ENCODE measurements at regions not wholly inside any gene's neighbourhood (a gene's known extent, or its start where the extent isn't known, plus 50 kb on each side); places are given as distances from the start of the nearest gene placed in this dataset.

DNA sequence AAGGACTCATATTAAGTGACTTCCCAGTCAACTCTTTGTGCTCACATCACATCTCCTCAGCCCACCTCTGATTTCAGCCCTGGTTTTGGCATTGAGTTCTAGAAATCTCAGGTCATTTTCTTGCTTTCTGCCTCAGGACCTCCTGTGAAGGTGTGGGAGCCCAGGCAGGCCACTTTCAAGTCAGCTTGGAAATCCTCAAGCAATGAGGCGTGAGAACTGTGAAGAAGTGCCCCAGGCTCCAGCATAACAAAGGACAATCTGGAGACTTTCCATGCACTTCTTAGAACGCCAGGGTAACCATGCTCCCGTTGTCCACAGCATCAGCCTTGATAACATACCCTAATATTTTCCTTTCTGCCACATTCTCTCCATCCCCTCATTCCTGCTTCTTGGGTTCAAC, 131.2 kb upstream of the MAP3K1 start:
- no peak for TF ChIP-seq GATA3 (IDR thresholded peaks at IDR 0.05; ENCODE audit: low read depth, low read length)
- no peak for TF ChIP-seq GATA2 (IDR thresholded peaks at IDR 0.05; ENCODE audit: low read depth, low read length)

DNA sequence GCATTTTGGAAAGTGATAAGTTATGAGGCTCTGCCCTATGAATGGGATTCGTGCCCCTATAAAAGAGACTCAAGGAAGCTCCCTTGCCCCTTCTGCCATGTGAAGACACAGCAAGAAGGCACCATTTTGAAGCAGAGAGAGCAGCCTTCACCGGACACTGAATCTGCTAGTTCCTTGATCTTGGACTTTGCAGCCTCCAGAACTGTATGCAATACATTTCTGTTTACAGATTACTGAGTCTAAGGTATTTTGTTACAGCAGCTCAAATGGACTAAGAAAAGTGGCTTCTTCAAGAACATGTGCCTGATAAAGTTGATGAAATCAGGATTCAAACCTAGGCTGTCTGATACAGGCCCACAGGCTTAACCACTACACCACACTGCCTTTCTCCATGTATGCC, 131.6 kb upstream of the MAP3K1 start:
- TF ChIP-seq GATA3 (IDR thresholded peaks at IDR 0.05; ENCODE audit: low read depth, low read length) (no peak), GATA2 (IDR thresholded peaks at IDR 0.05; ENCODE audit: low read depth, low read length) (no peak)

DNA sequence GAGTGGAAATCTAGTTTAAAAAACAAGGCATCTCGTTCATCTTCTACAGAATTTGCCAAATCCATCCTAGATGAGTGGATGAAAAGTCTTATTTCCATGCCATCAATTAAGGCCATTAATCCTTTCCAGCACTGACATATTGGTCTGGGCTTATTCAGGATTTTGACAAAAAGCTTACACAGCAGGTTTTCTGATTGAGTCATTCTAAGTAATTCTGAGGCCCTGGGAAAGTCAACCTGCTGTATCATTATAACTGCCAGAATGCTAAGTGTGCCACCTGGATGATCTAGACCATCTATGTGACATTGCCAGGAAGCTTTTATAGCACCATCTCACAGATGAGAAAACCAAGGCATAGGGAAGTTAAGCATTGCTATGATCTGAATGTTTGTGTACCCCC, 132.1 kb upstream of the MAP3K1 start:
- TF ChIP-seq GATA3 (IDR thresholded peaks at IDR 0.05; ENCODE audit: low read depth, low read length) (no peak), GATA2 (IDR thresholded peaks at IDR 0.05; ENCODE audit: low read depth, low read length) (no peak)

DNA sequence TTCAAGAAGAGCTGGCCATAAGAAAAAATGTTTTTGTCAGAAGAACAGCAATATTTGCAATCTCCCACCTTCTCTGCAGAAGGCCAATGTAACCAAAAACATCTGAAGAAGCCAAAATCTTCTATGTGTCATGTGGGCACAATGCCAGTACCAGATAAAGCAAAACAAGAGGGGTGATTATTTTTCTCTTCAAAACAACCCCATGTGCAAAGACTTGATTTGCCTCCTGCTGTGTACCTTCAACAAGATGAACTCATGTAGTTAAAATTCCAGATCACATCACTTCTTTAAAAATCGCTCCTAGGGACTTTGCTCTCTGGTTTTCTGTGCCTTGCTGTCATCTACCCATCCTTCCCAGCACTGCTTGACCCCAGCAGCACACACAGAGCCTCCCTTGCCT, 134.0 kb upstream of the MAP3K1 start:
- no peak for TF ChIP-seq GATA3 (IDR thresholded peaks at IDR 0.05; ENCODE audit: low read depth, low read length)
- no peak for TF ChIP-seq GATA2 (IDR thresholded peaks at IDR 0.05; ENCODE audit: low read depth, low read length)

DNA sequence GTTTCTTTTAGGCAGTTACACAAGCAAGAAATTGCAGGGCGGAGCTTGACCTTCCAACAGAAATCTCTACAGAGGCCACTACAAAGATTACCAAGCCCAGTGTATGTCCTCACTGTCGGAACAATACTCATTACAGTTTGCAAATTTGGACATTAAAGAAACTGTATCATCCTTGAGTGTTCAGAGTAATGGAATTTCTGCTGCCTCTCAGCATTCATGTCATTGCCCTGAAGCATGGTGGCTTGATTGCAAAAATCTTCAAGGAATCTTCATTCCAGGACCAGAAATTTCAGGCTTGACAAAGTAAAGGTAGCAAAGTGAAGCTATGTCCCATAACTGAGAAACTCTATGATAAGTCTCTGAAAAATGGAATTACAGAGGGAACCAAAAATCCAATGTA, 134.6 kb upstream of the MAP3K1 start:
- TF ChIP-seq GATA3 (IDR thresholded peaks at IDR 0.05; ENCODE audit: low read depth, low read length): no peak
- TF ChIP-seq GATA2 (IDR thresholded peaks at IDR 0.05; ENCODE audit: low read depth, low read length): no peak

DNA sequence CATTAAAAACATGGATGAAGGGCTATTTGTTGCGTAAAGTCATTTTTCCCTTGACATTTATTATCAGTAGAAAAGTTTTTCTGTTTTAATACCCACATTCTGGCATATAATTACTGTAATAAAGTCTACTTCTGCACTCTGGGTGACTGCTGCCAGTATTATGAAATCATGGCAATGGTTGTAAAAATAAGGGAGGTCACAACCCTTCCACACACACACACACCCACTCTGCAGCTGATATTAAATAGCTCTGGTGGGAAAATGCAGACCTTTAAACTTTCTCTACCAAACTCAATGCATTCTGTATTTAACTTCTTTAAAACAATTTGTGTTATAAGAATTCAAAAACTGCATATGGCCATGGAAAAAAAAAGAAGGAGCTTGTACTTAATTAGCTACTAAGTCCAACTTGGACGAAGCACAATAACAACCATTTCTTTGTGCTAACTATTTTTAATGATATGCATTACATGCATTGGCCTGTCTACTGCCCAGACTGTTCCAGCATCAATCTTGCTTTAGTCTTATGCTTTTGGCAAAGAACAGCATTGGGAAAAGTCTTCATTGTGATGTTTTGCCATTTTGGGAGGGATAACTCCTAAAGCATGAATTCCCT, 137.6 kb upstream of the MAP3K1 start:
- TF ChIP-seq GATA3 (IDR thresholded peaks at IDR 0.05; ENCODE audit: low read depth, low read length): no peak
- no peak for TF ChIP-seq GATA2 (IDR thresholded peaks at IDR 0.05; ENCODE audit: low read depth, low read length)

DNA sequence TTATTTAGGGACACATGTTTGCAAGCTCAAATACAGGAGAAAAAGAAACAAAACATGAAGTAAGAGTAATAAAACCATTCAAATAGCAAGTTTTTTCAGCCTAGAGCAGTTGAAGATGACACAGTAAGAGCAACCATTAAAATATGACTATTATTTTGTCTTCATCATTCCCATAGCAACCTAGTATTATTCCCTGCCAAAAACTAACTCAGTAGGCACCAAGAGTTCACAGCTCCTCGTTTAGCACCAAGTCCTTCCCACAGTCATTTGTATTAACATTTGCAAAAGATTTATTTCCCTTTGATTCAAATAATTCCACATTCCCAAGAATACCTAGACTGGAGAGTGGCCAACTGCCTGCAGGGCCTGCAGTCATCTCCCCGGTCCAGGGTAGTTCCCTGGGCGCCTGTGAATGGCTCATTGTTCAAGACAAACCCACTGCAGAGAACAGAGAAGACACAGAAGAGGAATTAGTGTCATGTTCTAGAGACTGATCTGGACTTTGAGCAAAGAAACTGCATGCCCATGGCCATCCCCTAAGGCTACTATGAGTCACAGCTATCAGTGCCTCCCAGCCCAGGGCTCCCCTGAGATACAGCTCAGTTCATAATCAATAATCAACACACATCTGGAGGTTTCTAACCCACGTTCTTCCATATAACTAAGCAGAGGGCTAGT, 139.1 kb upstream of the MAP3K1 start:
- TF ChIP-seq GATA3 (IDR thresholded peaks at IDR 0.05; ENCODE audit: low read depth, low read length) (no peak), GATA2 (IDR thresholded peaks at IDR 0.05; ENCODE audit: low read depth, low read length) (no peak)

DNA sequence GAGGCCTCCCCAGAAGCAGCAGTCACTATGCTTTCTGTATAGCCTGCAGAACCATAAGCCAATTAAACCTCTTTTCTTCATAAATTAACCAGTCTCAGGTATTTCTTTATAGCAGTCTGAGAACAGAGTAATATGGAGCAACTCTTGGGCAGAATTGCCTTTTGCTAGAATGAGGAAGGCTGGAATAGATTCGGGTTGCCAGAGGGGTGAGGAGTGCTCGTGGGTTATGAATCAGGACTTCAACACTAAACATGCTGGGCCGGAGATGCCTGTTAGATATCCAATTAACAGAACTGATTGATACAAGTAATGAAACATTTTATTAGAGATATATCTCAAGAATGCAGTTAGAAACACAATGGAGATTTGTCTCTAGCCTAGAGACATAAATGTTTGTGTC, 140.9 kb upstream of the MAP3K1 start:
- TF ChIP-seq GATA3 (IDR thresholded peaks at IDR 0.05; ENCODE audit: low read depth, low read length) (no peak), GATA2 (IDR thresholded peaks at IDR 0.05; ENCODE audit: low read depth, low read length) (no peak)

DNA sequence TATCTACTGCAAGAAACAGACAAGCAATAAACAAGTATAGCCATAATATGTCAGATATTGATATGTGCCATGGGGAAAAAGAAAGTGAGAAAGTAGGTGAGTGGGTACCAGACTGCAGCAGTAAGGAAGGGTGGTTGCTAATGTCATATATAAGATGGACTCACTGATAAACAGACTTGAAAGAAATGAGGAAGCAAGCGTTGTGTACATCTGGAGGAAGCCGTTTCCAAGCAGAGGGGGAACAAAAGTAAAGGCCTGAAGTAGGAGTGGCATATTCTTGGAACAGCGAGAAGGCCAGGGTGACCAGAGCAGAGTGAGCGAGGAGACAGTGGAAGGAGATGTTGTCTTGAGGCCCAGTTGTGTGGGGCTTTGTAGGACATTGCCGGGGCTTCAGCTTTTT, 142.2 kb upstream of the MAP3K1 start:
- no peak for TF ChIP-seq GATA2 (IDR thresholded peaks at IDR 0.05; ENCODE audit: low read depth, low read length)
- no peak for TF ChIP-seq GATA3 (IDR thresholded peaks at IDR 0.05; ENCODE audit: low read depth, low read length)

DNA sequence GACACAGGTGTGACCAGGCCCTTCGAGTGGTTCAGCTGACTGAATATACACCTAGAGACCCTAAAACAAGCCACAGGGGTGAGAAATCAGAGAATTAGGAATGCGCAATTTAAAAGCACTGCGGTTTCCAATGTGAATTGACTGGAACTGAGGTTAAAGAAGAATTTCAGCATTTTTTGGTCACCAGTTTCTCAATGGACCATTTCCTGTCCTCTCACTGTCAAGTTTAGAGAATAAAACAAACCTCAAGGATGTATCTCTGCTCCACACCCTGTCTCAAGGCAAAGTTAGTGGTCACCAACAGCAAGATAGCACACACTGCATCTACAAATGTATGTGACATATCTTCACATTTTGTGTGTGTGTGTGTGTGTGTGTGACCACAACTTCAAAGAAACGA, 143.8 kb upstream of the MAP3K1 start:
- TF ChIP-seq GATA2 (IDR thresholded peaks at IDR 0.05; ENCODE audit: low read depth, low read length) (no peak), GATA3 (IDR thresholded peaks at IDR 0.05; ENCODE audit: low read depth, low read length) (no peak)

DNA sequence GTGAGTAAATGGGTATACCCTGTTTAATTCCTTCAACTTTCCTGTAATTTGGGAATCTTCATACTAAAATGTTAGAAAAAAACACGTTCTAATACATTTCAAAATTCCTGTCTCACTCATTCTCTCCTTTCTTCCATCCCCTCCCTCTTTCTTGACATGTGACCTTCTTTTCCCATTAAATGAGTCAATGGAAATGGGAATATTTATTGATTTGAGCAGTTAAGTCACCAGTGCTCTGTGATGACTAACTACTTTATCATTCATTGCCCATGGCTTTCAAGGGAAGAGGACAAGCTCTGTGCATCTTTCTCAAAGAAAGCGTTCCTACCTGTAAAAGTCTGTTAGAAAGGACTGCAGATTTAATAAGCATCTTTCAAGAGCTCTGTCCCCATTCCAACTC, 144.4 kb upstream of the MAP3K1 start:
- TF ChIP-seq GATA2 (IDR thresholded peaks at IDR 0.05; ENCODE audit: low read depth, low read length) (no peak), GATA3 (IDR thresholded peaks at IDR 0.05; ENCODE audit: low read depth, low read length) (no peak)

DNA sequence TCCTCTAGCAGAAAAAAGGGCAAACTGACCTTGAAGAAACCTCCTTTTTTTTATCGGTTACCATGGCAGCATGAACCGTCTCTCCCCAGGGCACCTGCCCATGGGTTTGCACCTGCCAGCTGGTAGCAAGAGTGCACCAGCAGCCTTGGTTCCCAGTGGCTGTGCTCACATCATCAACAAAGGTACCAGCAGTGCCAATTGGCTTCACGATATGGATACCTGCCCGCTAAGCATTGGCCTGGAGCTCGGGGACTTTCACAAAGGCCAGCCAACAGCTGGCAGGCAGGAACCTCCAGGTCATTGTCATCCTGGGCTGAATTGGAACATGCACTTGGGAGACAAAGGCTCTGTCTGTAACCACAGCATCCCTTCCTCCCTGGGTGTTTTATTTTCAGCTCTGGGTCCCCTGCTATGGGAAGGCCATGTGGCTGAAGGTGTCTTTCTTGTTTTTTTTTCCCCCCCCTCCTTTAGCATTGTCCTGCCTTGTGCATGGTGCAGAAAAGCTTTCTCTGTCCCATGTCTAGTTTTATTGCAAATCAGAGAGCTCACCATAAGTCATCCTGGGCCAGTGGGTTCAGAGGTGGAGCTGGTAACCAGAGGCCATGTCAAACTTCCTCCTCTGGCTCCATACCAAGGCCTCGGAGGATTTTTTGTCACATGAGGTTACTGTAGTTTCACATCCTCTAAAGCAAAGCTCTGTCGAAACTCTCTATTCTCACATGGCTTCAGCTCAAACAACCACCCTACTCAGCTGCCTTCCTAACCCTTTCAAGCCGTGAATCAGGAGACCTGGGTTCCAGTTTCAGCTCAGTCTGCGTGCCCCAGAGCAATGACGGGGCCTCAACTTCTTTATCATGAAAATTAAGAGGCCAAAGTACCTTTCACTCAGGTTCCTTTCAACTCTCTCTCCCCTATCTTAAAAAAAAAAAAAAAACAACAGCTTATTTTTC, 145.5 kb upstream of the MAP3K1 start:
- TF ChIP-seq GATA3 (IDR thresholded peaks at IDR 0.05; ENCODE audit: low read depth, low read length) (no peak), GATA2 (IDR thresholded peaks at IDR 0.05; ENCODE audit: low read depth, low read length) (no peak)

DNA sequence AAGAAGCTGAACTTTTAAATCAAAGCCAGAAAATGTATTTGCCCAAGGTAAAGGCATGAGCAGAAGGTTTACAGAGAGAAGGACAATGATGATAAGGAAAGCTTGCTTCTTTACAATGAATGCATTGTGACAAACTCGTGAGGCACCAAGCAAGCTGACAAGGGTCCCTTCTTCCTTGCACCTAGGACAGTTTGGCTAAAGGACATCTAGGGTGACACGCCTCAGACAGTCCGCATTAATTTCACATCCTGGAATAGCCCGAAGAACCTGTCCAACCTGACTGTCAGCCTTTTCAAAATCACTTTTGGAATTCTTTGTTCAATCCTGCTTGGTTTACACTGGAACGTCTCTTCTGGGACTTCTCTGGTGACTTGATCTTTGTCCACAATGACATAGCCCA, 146.4 kb upstream of the MAP3K1 start:
- TF ChIP-seq GATA2 (IDR thresholded peaks at IDR 0.05; ENCODE audit: low read depth, low read length): no peak
- no peak for TF ChIP-seq GATA3 (IDR thresholded peaks at IDR 0.05; ENCODE audit: low read depth, low read length)

DNA sequence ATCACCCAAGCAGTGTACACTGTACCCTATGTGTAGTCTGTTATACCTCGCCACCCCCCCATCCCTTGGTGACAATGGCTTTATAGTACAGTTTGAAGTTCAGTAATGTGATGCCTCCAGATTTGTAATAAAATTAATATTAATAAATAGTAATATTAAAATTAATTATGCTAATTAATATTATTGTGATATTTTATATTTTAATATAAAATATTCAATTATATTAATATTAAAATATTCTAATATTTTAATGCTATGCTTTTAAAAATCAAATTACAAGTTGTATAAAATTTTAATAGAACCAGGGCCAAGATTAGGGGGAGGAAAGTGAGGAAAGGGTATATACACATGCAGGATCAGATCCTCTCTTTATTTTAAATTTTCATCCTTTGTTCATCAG, 147.7 kb upstream of the MAP3K1 start:
- TF ChIP-seq GATA2 (IDR thresholded peaks at IDR 0.05; ENCODE audit: low read depth, low read length): no peak
- no peak for TF ChIP-seq GATA3 (IDR thresholded peaks at IDR 0.05; ENCODE audit: low read depth, low read length)

All from SH-SY5Y (cell line).